HepG2 (cell line): ENCODE measurements at regions not wholly inside any gene's neighbourhood (a gene's known extent, or its start where the extent isn't known, plus 50 kb on each side); places are given as distances from the start of the nearest gene placed in this dataset.

Experiments
- CBX1 ChIP-seq: IDR thresholded peaks from one replicate; pipeline ENCODE4 v1.6.1; 2016; ENCODE audit warnings: antibody characterized with exemption, low read depth
- LCORL ChIP-seq, 2 experiments: fragments of 450-650 bp in 1 of 2; sonication (generic) in 1 of 2; formaldehyde crosslinking in 1 of 2; IDR thresholded peaks; 2 replicates each; pipeline versions ENCODE4 v1.5.0 to v1.6.1; 2017 to 2020; ENCODE audit warnings: antibody characterized with exemption in 1 of 2, missing genetic modification reagents in 1 of 2
- MEIS2 ChIP-seq: sonication (generic); formaldehyde crosslinking; IDR thresholded peaks from 2 replicates; pipeline ENCODE4 v1.9.0; 2021; ENCODE audit warnings: mild to moderate bottlenecking, missing genetic modification reagents
- POLR2AphosphoS5 ChIP-seq: IDR thresholded peaks from 2 replicates; pipeline ENCODE4 v1.6.1; 2012; ENCODE audit warnings: low read depth, low read length
- ZNF12 ChIP-seq: sonication (generic); formaldehyde crosslinking; IDR thresholded peaks from 2 replicates; pipeline ENCODE4 v1.5.0; 2020; ENCODE audit warnings: missing genetic modification reagents
- ZNF749 ChIP-seq: sonication (generic); formaldehyde crosslinking; IDR thresholded peaks from 2 replicates; pipeline ENCODE4 v1.8.0; 2022; ENCODE audit warnings: mild to moderate bottlenecking, missing genetic modification reagents, moderate library complexity, borderline replicate concordance
- ZSCAN22 ChIP-seq: sonication (generic); formaldehyde crosslinking; IDR thresholded peaks from 2 replicates; pipeline ENCODE4 v1.4.0; 2020; ENCODE audit warnings: mild to moderate bottlenecking, missing genetic modification reagents
- TF ChIP-seq, protein P1 (sequence below): sonication (generic); formaldehyde crosslinking; IDR thresholded peaks from 2 replicates; pipeline ENCODE4 v1.8.0; 2022; ENCODE audit warnings: mild to moderate bottlenecking, missing genetic modification reagents, moderate library complexity
- TF ChIP-seq, protein P2 (sequence below): IDR thresholded peaks from 2 replicates; pipeline ENCODE4 v1.6.1; 2012; ENCODE audit warnings: inconsistent platforms
- TF ChIP-seq, protein P3 (sequence below): sonication (generic); formaldehyde crosslinking; IDR thresholded peaks from 2 replicates; pipeline ENCODE4 v1.5.0; 2020; ENCODE audit warnings: mild to moderate bottlenecking, missing genetic modification reagents, moderate library complexity
- TF ChIP-seq, protein P4 (sequence below): sonication (generic); IDR thresholded peaks from 2 replicates; pipeline ENCODE4 v1.6.1; 2016; ENCODE audit warnings: low read depth, borderline replicate concordance
- TF ChIP-seq, protein P5 (sequence below): sonication (generic); formaldehyde crosslinking; IDR thresholded peaks from 2 replicates; pipeline ENCODE4 v1.4.0; 2020; ENCODE audit warnings: missing genetic modification reagents, borderline replicate concordance

DNA sequence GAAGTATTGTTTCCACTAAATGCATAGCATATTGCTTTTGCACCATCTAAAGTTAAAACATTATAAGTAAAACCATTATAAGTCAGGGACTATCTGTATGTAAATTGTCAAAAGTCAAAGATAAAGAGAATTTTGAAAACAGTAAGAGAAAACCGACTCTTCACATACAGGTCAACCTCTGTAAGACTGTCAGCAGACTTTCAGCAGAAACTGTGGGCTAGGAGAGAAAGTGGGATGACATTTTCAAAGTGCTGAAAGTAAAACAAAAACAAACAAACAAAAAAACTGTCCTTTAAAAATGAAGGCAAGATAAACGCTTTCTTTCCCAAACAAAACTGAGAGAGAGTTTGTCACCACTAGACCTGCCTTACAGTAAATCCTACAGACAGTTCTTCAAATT lies 122.9 kb upstream of the ID2 start:
- no peak for TF ChIP-seq ZSCAN22 (CRISPR knock-in tag)
- TF ChIP-seq LCORL (IDR thresholded peaks at IDR 0.05): no peak
- TF ChIP-seq LCORL (CRISPR knock-in tag; IDR thresholded peaks at IDR 0.05): no peak
- no peak for TF ChIP-seq ZNF12
- TF ChIP-seq, protein P1, sequence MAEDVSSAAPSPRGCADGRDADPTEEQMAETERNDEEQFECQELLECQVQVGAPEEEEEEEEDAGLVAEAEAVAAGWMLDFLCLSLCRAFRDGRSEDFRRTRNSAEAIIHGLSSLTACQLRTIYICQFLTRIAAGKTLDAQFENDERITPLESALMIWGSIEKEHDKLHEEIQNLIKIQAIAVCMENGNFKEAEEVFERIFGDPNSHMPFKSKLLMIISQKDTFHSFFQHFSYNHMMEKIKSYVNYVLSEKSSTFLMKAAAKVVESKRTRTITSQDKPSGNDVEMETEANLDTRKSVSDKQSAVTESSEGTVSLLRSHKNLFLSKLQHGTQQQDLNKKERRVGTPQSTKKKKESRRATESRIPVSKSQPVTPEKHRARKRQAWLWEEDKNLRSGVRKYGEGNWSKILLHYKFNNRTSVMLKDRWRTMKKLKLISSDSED (CRISPR knock-in tag): no peak
- no peak for TF ChIP-seq CBX1
- TF ChIP-seq POLR2AphosphoS5: no peak
- TF ChIP-seq, protein P2, sequence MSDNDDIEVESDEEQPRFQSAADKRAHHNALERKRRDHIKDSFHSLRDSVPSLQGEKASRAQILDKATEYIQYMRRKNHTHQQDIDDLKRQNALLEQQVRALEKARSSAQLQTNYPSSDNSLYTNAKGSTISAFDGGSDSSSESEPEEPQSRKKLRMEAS: no peak
- TF ChIP-seq, protein P3, sequence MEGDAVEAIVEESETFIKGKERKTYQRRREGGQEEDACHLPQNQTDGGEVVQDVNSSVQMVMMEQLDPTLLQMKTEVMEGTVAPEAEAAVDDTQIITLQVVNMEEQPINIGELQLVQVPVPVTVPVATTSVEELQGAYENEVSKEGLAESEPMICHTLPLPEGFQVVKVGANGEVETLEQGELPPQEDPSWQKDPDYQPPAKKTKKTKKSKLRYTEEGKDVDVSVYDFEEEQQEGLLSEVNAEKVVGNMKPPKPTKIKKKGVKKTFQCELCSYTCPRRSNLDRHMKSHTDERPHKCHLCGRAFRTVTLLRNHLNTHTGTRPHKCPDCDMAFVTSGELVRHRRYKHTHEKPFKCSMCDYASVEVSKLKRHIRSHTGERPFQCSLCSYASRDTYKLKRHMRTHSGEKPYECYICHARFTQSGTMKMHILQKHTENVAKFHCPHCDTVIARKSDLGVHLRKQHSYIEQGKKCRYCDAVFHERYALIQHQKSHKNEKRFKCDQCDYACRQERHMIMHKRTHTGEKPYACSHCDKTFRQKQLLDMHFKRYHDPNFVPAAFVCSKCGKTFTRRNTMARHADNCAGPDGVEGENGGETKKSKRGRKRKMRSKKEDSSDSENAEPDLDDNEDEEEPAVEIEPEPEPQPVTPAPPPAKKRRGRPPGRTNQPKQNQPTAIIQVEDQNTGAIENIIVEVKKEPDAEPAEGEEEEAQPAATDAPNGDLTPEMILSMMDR (CRISPR knock-in tag): no peak
- TF ChIP-seq, protein P4, sequence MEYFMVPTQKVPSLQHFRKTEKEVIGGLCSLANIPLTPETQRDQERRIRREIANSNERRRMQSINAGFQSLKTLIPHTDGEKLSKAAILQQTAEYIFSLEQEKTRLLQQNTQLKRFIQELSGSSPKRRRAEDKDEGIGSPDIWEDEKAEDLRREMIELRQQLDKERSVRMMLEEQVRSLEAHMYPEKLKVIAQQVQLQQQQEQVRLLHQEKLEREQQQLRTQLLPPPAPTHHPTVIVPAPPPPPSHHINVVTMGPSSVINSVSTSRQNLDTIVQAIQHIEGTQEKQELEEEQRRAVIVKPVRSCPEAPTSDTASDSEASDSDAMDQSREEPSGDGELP: no peak
- TF ChIP-seq, protein P5, sequence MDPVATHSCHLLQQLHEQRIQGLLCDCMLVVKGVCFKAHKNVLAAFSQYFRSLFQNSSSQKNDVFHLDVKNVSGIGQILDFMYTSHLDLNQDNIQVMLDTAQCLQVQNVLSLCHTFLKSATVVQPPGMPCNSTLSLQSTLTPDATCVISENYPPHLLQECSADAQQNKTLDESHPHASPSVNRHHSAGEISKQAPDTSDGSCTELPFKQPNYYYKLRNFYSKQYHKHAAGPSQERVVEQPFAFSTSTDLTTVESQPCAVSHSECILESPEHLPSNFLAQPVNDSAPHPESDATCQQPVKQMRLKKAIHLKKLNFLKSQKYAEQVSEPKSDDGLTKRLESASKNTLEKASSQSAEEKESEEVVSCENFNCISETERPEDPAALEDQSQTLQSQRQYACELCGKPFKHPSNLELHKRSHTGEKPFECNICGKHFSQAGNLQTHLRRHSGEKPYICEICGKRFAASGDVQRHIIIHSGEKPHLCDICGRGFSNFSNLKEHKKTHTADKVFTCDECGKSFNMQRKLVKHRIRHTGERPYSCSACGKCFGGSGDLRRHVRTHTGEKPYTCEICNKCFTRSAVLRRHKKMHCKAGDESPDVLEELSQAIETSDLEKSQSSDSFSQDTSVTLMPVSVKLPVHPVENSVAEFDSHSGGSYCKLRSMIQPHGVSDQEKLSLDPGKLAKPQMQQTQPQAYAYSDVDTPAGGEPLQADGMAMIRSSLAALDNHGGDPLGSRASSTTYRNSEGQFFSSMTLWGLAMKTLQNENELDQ: no peak
- no peak for TF ChIP-seq MEIS2 (CRISPR knock-in tag)
- TF ChIP-seq ZNF749 (CRISPR knock-in tag): no peak
